HFFc6 (cell line): ENCODE measurements at regions not wholly inside any gene's neighbourhood (a gene's known extent, or its start where the extent isn't known, plus 50 kb on each side); places are given as distances from the start of the nearest gene placed in this dataset.

ENCODE experiments used
- DNase-seq: peaks from one replicate; pipeline ENCODE4 v3.0.0-alpha.2; 2018
- H3K27ac Mint-ChIP-seq: 2 replicates; pipeline ENCODE4 v1.8.0; 2020; ENCODE audit warnings: mild to moderate bottlenecking, mixed read lengths
- H3K27me3 Mint-ChIP-seq: 2 replicates; pipeline ENCODE4 v1.8.0; 2021; ENCODE audit warnings: mild to moderate bottlenecking, moderate library complexity, mixed read lengths; ENCODE audit not compliant: insufficient read depth
- H3K36me3 Mint-ChIP-seq: 2 replicates; pipeline ENCODE4 v1.8.0; 2021; ENCODE audit warnings: low read depth, mixed read lengths
- H3K4me1 Mint-ChIP-seq: 2 replicates; pipeline ENCODE4 v1.8.0; 2020; ENCODE audit warnings: low read depth, mixed read lengths
- H3K4me3 Mint-ChIP-seq: 2 replicates; pipeline ENCODE4 v1.8.0; 2020; ENCODE audit warnings: mild to moderate bottlenecking, moderate library complexity, mixed read lengths
- H3K9me3 Mint-ChIP-seq: 2 replicates; pipeline ENCODE4 v1.8.0; 2020; ENCODE audit warnings: mild to moderate bottlenecking, mixed read lengths
- CTCF ChIP-seq: fragments of 200-600 bp; sonication (generic); IDR thresholded peaks from 2 replicates; pipeline ENCODE4 v1.5.0; 2021; ENCODE audit warnings: antibody characterized with exemption, mild to moderate bottlenecking

- Mint-ChIP-seq H3K27me3 (peaks cover 2% of the 10 kb centered on the region; the same call in 1 of the 2 replicates), H3K4me3 (no peak overlapping the region), H3K27ac (no peak overlapping the region), H3K9me3 (peaks cover 15% of the 10 kb centered on the region), H3K4me1 (peaks cover 8% of the 10 kb centered on the region), H3K36me3 (peaks cover 12% of the 10 kb centered on the region)
- no peak for DNase-seq
- no peak for TF ChIP-seq CTCF
Measured at GRCh38 chr18:76752400-76752799, 70.0 kb upstream of the ZNF236 start.

- TF ChIP-seq CTCF: no peak
- Mint-ChIP-seq H3K27ac (no peak overlapping the region), H3K4me3 (no peak overlapping the region), H3K36me3 (peaks cover 12% of the 10 kb centered on the region), H3K27me3 (peaks cover 2% of the 10 kb centered on the region), H3K4me1 (no peaks in the 10 kb centered on the region), H3K9me3 (peaks cover 15% of the 10 kb centered on the region)
- DNase-seq: no peak
Measured at GRCh38 chr18:76750917-76751890, 71.2 kb upstream of the ZNF236 start.

- Mint-ChIP-seq H3K27me3 (peaks cover 2% of the 10 kb centered on the region; the same call in 1 of the 2 replicates), H3K4me1 (no peaks in the 10 kb centered on the region), H3K4me3 (no peak overlapping the region), H3K27ac (no peak overlapping the region), H3K9me3 (peaks cover 15% of the 10 kb centered on the region), H3K36me3 (peaks cover 12% of the 10 kb centered on the region)
- no peak for TF ChIP-seq CTCF
- no peak for DNase-seq
Measured at GRCh38 chr18:76750269-76750668, 72.1 kb upstream of the ZNF236 start.

GRCh38 chr18:76747676-76748075, 74.7 kb upstream of the ZNF236 start:
- Mint-ChIP-seq H3K36me3 (peaks cover 12% of the 10 kb centered on the region), H3K27me3 (no peaks in the 10 kb centered on the region; the same call in 1 of the 2 replicates), H3K4me3 (no peak overlapping the region), H3K9me3 (peaks cover 15% of the 10 kb centered on the region), H3K27ac (no peak overlapping the region), H3K4me1 (no peaks in the 10 kb centered on the region)
- no peak for TF ChIP-seq CTCF
- DNase-seq: no peak

GRCh38 chr18:76741346-76741745, 81.0 kb upstream of the ZNF236 start:
- no peak overlapping the region for H3K27ac Mint-ChIP-seq
- peaks cover 4% of the 10 kb centered on the region; the same call in 1 of the 2 replicates for H3K9me3 Mint-ChIP-seq
- H3K4me1 Mint-ChIP-seq: peaks cover 18% of the 10 kb centered on the region
- DNase-seq: no peak
- H3K4me3 Mint-ChIP-seq: no peak overlapping the region
- H3K27me3 Mint-ChIP-seq: peaks cover 6% of the 10 kb centered on the region
- no peaks in the 10 kb centered on the region for H3K36me3 Mint-ChIP-seq
- TF ChIP-seq CTCF: no peak
